HPDE6-E6E7 (cell line): ENCODE measurements at regions not wholly inside any gene's neighbourhood (a gene's known extent, or its start where the extent isn't known, plus 50 kb on each side); places are given as distances from the start of the nearest gene placed in this dataset.
"Not testable (repeated sequence)": the region's sequence is repeated elsewhere in the genome, so short reads cannot be mapped to it uniquely, and the experiment has no call there.

Experiments used
- DNase-seq: peaks from one replicate; pipeline ENCODE4 v3.0.0; 2011; ENCODE audit warnings: missing footprints; ENCODE audit errors: extremely low spot score

DNA sequence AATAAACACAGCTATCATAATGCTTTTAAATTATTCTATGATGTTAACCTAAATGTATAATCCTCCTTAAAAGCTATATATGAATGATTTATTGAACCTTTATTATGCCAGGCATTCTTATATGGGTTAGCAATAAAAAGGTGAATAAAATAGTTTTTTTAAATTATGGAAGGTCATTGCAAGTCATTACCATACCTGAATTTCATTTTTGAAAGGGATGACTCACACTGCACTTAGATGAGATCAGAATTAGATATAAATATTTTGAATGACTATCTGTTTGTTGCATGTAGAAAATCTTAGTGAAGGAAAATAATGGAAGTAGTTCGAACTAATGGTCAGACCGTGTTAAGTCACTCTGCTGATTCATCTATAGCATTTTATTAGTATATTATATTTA is 822.3 kb downstream of the LUZP2 start:
- DNase-seq: no peak

DNA sequence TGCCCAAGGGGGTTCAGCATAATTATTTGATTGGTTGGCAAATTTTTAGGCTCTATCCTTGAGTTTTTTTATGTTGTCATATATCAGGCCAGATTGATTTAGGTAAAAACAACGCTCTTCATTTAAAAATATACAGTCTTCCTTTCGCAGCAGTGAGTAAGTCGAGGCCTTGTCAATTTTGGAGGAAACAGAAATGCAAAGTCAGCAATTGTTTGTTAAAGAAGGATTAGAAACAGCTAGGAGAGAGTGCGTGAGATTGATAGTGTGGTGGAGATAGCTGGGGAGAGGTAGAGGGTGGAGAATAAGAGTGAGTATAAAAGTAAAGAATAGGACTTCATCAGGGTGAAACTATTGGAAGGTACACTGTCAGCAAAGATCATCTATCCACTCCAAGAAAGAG is 830.8 kb downstream of the LUZP2 start:
- no peak for DNase-seq

DNA sequence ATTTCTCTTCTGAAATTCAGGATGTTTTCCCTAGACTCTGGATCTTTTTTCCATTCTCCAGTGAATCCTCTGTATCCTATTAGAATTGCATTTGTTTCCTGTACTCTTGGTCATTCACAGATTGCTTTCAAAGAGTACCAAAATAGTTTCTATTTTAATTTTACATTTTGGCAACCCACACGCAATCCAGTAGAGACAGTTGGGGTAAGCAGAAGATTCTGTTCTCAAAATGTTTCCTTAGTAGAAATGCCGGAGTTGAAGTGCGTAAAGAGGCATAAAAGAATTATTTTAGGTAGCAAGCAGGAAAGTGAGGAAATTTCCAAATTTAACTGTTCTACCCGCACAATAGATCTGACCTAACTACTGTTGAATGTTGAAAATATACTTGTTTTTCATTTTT is 842.4 kb downstream of the LUZP2 start:
- no peak for DNase-seq

DNA sequence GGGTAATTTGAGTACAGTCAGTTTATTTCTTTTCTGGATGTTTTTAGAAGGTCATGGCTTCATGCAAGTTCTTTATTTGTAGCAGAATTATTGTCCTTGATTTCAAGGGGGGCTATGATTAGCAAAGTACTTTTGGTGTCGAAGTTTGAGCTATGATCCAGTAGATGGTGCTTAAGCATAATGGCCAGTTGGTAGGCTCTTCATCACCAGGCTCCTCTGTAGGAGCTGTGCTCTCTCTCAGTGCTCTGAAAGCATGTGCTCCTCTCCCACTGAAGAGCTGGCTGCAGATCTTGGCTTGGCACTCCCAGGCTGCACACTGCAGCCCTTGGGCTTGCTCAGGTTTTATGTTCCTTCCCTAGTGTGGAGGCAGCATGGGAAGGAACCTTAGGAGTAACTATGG is 852.7 kb downstream of the LUZP2 start:
- DNase-seq: no peak

DNA sequence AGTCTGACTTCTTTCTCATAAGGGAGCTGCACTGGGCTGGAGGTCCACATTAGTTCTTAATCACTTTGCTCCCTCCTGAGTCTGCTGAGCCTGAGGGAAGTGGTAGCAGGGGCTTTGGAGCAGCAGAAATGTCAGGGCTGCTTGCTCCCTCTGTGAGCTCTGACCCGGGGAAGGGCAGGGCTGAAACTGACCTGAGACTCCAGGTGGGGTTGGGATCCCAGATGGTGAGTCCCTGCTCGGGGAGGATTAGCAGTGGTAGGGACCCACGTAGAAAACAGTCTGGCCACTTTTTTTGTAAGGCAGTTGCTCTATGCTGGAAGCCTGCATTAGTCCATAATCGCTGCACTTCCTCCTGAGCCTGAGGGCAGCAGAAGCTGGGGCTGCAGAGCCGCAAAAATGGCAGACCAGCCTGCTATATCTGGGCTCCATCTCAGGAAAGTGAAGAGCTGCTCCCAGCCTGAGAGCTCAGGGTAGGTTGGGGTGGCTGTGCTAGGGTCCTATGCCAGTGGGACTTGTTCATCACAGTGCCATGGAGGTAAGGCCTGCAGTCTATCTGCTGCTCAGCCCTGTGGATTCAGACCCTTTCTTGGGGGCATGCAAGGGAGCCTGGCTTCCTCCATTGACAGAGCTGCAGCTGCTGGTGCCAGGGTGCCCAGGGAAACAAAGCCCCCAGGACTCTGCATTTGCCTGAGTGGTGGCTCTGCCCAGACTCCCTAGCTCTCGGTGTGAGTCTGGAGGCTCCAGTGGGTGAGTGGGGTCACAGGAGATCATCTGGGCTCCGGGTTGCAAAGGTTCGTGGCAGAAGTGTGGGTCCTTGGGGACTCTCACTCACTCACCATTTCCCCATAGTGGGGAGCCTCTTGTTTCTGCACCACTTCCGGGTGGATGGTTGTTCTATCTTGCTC is 854.3 kb downstream of the LUZP2 start:
- DNase-seq: no peak

DNA sequence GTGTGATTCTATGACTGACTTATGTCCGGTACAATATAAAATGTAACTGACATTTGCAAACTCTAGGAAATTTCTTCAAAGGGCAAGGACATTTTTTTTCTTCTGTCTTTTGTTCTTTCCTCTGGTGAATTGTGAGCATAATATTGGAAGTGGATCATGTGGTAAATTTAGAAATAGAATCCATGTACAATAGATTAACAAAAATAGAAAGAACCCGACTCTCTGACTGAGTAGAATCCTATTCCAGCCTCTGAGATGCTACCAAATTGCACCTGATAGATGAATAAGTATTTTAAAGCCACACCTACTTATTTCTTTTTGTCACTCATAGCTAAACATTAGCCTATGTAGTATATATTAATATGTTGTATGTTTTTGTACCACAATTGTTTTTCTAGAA is 860.3 kb downstream of the LUZP2 start:
- no peak for DNase-seq

DNA sequence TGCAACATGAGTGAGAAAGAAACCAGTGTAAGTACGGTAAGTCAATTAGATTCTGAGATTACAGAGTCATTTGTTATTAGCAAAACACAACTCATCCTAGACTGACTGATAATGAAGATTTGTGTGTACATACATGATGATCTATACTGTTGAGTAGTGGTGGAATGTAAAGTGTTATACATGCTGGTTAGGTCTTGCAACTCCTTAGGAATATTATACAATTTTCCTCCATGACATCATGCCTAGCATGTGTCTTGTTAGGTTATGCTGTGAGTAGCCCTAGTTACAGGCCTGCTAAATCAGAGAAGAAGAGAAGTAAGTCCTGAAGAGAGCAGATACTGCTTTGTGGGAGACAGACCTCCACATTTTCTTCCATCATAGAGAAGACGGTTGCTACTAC is 880.6 kb downstream of the LUZP2 start:
- DNase-seq: no peak

DNA sequence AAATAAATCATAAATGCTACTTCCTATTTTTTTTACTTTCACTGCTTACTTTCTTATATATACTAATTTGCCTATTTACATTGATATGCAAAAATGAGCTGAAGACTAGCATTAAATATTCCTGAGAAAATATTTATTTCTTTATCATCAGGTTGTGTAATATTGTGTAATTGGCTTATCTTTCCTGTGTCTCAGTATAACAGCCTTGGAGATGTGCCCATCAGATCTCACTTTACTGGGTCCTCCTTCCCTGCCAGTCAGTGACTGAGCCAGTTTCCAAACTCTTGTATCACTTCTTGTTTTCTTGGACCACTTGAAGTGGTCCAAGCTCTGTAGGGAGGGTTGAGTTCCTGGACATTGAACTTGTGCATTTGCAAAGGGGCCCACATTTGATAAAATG is 900.0 kb downstream of the LUZP2 start:
- DNase-seq: no peak

DNA sequence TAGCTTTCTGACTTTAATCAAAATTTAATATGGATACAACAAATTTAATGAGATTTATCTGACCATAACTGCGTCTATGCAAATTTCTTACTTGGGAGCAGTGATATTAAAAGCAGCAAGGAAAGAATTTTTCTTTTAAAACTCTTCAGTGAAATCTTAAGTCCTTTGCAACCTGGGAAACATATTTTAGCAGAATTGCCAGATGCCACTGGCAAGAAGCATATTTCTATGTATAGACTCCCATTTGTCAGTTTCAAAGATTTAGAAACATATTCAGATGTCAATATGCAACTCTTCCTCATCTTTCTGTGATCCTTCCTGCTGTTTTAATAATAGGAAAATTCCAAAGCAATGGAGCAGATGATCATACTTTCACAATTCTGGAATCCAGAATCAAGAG is 911.3 kb downstream of the LUZP2 start:
- DNase-seq: no peak

DNA sequence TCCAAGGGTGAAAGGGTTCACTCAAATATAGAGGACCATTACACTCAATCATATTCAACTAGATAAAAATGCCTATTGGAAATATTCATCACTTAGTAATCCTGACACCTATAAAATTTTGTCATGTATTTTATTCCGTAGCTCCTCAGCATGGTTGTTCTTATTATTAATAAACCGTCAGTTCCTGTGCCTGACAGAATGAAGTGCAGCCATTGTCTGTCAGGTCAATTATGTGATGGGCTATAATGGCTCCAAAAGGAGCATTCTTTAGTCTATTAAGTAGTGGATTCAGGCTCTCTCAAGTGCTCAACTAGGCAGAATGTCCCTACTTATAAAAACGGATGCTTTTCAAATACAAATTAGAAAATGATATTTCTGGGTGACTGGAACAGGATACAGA is 916.1 kb upstream of the ANO3 start:
- DNase-seq: no peak

DNA sequence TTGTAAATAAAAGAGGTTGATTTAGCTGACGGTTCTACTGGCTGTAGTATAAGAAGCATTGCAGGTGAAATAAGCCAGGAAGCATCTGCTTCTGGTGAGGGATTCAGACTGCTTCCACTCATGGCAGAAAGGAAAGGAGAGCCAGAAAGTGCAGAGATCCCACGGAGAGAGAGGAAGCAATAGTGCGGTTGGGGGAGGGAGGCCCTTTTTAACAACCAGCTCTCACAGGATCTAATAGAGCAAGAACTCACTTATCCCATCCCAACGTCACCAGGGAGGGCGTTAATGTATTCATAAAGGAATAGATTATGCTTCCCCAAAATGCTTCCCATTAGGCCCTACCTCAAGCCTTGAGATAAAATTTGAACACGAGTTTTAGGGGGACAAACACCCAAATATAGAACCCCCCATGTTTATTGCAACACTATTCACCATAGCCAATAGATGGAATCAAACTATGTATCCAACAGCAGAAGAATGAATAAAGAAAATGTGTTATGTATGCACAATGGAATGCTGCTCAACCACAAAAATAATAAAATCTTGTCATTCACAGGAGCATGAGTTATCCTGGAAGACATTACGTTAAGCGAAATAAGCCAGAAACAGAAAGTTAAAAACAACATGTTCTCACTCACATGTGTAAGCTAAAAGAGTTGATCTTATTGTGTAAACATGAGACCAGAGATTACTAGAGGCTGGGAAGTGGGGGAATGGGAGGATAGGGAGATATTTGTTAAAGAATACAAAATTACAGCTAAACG is 908.3 kb upstream of the ANO3 start:
- no peak for DNase-seq

DNA sequence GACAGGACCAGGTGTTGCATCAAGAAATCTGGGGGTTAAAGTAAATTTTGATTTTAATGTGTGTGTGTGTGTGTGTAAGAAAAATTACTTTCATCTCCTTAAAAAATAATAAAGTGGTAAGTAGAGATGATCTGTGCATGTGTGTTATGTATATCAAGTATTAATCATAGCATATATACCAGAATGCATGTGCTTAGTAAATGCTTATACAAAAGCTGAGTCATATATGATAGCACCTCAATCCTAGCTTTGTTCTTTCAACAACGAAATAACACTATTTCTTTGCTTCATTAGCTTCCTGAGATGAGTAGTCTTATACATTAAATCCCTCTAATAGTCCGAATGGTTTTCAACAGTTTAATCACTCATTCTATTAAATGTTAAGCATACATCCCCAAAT is 899.6 kb upstream of the ANO3 start:
- DNase-seq: no peak

DNA sequence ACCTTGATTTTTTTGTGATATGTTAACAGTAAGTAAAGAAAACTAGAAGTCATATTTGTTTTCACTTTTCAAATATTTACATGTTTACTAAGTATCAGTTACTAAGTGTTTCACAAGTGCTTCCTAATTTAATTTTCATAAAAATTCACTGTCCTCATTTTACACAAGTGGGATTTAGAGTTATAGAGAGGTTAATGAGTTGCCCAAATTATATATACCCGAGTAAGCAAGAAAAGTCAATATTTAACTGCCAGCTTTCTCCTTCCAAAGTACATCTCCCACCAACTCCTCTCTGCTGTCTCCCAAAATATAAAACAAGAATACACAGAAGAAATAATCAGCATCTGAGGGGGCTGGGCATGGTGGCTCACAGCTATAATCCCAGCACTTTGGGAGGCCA is 896.7 kb upstream of the ANO3 start:
- no peak for DNase-seq

DNA sequence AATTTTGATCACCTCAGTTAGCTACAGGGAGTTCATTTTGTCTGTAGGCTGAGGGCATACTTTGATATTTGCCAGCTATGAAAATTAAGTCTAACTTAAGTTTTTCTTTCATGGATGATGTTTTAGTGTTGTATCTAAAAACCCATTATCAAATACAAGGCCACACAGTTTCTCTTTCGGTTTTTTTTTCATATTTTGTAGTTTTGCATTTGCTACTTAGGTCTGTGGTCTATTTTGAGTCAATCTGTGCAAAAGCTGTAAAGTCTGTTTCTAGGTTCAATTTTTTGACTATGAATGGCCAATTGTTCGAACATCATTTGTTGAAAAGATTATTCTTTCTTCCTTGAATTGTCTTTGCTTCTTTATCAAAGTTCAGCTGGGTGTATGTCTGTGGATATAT is 895.6 kb upstream of the ANO3 start:
- DNase-seq: no peak

DNA sequence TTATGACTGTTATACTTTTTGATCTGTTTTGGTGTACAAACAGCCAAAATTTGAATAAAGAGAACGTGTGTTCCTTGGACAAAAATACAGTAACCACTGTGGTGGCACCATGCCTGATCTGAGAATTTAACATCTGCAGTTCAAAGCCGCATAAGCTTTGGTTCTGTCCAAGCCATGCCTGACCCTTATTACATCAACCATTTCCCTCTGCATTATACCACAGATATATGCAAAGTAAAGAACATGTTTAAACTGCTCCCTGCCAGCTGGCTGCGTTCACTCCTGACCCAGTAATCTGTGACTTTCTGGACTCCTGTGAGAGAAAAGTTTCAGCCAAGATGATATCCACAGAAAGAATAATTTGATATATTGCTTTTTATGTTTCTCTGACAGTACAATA is 890.5 kb upstream of the ANO3 start:
- DNase-seq: no peak

DNA sequence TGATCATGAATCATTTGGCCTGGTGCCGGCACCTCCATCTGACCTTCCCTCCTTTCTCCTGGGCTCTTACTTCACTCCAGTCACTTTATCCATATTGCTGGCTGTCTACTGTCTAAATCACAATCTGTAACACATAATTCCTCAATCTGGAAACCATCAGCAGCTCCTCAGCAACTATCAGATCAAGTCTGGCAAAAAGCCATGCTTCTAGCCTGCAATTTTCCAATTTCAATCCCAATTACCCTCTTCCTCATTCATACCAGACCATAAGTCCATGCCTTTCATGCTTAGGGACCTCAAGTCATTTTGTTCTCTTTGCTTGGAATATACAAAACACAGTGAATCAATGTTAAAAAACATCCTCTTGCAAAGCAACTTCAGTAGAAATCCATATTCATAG is 882.8 kb upstream of the ANO3 start:
- no peak for DNase-seq

DNA sequence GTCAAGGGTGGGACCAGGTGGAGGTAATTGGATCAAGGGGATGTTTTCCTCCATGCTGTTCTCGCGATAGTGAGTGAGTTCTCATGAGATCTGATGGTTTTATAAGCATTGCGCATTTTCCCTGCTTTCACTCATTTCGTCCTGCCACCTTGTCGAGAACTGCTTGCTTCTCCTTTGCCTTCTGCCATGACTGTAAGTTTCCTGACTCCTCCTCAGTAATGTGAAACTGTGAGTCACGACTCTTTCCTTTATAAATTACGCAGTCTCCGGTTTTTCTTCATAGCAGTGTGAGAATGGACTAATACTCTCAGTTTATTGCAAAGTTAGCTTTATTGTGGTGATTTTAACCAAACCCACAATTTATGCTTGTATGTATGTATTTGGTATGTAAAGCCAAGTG is 878.5 kb upstream of the ANO3 start:
- no peak for DNase-seq

DNA sequence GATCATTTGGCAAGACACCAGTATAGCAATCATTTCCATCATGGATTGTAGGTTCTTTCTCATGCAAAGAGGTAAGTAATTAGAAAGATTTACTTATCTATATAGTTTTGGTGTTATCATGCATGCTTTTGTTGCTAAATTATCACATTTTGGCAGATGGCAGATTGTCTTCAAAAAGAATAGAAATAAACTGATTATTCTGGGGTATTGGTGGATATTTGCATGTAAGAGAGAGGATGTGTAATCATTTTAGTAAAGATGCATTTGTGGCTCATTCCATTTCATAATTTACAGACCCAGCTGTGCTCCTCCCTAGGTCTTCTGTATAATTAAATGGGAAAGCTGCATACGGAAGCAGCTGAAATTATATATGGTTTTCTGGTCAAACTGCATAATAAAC is 875.7 kb upstream of the ANO3 start:
- no peak for DNase-seq

DNA sequence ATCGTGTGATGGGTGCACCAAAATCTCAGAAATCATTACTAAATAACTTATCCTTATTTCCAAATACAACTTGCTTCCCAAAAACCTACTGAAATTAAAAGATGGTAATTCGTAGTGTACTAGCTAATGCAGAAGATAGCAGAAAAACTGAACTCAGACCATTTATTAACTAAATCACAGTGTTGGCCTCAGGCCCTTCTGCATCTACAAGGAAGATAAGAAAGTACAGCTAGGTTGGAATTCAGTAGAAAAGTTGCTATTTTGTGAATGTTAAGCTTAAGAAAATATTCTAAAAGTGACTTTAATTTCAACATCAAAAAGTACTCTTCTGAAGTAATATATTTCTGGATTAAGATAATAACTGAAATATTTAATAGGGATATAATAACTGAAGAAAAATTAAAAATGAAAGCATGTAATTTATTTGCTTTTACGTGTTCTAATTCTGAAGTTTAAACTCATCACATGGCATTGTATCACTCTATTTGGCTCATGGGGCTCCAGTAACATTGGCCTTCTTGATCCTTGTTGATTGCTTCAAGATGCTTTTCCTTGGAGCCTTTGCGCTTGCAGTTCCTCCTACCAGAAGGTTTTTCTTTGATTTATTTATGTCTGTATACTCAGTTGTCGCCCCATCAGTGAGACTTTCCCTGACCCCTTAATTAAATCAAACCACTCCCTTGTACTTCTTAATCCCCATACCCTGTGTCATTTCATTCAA is 847.9 kb upstream of the ANO3 start:
- no peak for DNase-seq

DNA sequence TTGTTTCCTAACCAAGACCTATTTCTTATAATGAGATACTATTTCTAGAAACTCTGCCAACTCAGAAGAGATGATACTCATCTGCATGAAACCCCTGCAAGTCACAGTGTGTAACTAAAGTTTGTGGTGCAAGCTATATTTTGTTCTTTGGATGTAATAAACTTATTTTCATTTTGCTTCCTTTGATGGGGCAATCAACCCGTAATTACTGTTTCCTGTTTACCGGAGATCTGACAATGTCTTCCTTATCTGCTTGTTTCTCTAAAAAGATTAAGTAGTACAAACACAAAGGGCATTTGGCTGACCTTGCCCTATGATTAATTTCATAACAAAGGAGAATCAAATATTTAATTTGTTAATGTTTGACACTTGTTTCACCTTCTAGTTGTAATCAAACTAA is 846.6 kb upstream of the ANO3 start:
- DNase-seq: no peak

DNA sequence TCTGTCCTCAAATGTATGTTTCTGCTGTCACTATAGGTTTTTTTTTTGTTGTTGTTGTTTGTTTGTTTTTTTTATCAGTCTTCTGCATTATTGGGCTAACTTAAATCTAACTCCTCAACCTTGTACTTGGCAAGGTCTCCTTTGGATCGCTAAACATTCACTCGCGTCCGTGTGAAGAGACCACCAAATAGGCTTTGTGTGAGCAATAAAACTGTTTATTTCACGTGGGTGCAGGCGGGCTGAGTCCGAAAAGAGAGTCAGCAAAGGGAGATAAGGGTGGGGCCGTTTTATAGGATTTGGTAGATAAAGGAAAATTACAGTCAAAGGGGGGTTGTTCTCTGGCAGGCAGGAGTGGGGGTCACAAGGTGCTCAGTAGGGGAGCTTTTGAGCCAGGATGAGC is 845.6 kb upstream of the ANO3 start:
- not testable (repeated sequence) for DNase-seq

DNA sequence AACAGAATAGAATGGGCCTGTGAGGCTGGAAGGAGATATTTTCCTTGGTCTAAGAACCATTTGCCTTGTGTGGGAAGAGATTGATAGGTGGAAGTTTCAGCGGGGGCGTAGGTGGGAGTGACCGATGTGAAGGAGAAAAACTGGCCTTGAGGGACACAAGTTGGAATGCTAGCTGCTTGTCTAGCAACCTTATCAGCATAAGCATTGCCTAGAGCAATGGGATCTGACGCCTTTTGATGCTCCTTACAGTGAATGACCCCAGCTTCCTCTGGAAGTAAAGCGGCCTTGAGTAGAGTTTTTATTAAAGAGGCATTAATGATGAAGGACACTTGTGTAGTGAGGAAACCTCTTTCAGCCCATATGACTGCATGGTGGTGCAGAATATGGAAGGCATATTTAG is 843.8 kb upstream of the ANO3 start:
- DNase-seq: not testable (repeated sequence)

DNA sequence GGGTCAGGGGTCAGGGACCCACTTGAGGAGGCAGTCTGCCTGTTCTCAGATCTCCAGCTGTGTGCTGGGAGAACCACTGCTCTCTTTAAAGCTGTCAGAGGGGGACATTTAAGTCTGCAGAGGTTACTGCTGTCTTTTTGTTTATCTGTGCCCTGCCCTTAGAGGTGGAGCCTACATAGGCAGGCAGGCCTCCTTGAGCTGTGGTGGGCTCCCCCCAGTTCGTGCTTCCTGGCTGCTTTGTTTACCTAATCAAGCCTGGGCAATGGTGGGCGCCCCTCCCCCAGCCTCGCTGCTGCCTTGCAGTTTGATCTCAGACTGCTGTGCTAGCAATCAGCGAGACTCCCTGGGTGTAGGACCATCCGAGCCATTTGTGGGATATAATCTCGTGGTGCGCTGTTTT is 830.5 kb upstream of the ANO3 start:
- not testable (repeated sequence) for DNase-seq
